ENCODE measurements at regions not wholly inside any gene's neighbourhood (a gene's known extent, or its start where the extent isn't known, plus 50 kb on each side); places are given as distances from the start of the nearest gene placed in this dataset.

- TF ChIP-seq YY1 (IDR thresholded peaks at IDR 0.05; ENCODE audit: extremely low read depth, insufficient replicate concordance, low read depth, low read length) (no peak), EZH2phosphoT487 (IDR thresholded peaks at IDR 0.05; ENCODE audit: borderline replicate concordance) (no peak), POLR2A (IDR thresholded peaks at IDR 0.05; ENCODE audit: borderline replicate concordance, extremely low read depth, insufficient read depth, insufficient read length) (no peak), ZFX (IDR thresholded peaks at IDR 0.05) (no peak), SP1 (IDR thresholded peaks at IDR 0.05; ENCODE audit: low read depth) (no peak), MAX (IDR thresholded peaks at IDR 0.05) (no peak), EZH2 (IDR thresholded peaks at IDR 0.05) (no peak), CTCF (IDR thresholded peaks at IDR 0.05 in 2 of 3, conservative IDR thresholded peaks at IDR 0.05 in 1 of 3; ENCODE audit: borderline replicate concordance in 1 of 3, insufficient read depth in 1 of 3, low read depth in 2 of 3, low read length in 2 of 3) (no peak), REST (IDR thresholded peaks at IDR 0.05; ENCODE audit: low read depth) (no peak), TCF7L2 (IDR thresholded peaks at IDR 0.05; ENCODE audit: borderline replicate concordance, extremely low read depth, insufficient read depth, insufficient read length) (no peak), SRF (IDR thresholded peaks at IDR 0.05; ENCODE audit: low read depth) (no peak), ZNF274 (IDR thresholded peaks at IDR 0.05; ENCODE audit: low read depth, low read length) (no peak), POLR2AphosphoS5 (IDR thresholded peaks at IDR 0.05; ENCODE audit: low read depth, low read length) (no peak)
Observed at GRCh38 chr3:28598165-28598564, 249.5 kb upstream of the AZI2 start.

Measured in HCT116 (cell line).